ENCODE measurements at regions not wholly inside any gene's neighbourhood (a gene's known extent, or its start where the extent isn't known, plus 50 kb on each side); places are given as distances from the start of the nearest gene placed in this dataset.

GRCh38 chr7:93651603-93652159, 77.2 kb upstream of the CALCR start:
- DNase-seq, result no peak

DNA sequence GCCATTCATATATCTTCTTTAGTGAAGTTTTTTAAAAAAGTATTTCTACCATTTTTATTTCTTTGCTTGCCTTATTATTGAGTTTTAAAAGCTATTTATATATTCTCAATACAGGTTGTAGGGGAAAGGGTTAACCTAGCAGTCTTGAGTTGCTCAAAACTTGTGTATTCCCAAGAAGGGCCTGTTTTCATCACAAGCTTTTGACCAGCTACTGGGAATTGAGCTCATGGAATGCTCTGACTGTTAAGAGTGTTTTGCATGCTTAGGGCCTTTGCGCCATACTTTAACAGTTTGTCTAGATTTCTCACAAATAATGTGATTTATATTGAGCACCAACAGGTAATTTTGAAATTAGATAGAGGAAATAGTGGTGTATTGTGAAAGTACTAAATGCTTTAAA, 72.0 kb upstream of the CALCR start:
- no peak for DNase-seq

DNA sequence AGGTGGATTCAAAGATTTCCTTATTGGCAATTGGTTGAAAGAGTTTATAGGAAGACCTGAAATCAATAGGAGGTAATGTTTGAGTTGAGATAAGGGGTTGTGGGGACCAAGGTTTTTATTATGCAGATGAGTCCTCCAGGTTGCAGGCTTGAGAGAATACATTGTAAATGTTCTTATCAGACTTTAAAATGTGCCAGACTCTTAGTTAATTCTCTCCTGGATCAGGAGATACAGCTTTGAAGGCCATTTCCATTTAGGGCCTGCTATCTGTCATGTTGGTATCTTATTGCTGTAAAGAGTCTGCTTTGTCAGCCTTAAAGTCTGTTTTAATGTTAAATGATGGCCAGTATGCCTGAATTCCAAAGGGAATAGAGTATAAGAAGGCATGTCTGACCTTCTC, 61.8 kb upstream of the CALCR start:
- no peak for DNase-seq

GRCh38 chr7:93632371-93632770, 57.8 kb upstream of the CALCR start:
- no peak for DNase-seq

DNA sequence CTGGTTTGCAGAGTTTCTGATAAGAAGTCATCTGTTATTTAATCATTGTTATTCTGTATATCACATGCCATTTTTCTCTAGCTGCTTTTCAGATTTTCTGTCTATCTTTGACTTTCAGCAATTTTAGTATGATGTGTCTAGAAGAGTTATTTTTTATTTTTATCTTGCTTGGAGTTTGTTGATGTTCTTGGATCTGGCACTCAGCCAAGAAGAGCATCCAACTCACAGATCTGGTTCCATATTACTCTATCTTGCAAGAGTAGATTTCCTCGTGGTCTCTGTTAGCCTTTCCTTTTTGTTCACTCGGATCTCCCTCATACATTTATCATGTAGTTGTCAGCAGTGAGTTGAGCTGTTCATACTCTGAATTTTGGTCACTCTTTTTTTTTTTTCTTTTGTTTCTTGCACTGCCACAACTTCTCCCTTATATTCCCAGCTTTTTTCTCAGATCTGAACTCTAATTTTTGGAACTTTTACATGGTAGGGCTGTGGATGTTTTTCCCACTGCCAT, 54.8 kb upstream of the CALCR start:
- DNase-seq, result no peak

DNA sequence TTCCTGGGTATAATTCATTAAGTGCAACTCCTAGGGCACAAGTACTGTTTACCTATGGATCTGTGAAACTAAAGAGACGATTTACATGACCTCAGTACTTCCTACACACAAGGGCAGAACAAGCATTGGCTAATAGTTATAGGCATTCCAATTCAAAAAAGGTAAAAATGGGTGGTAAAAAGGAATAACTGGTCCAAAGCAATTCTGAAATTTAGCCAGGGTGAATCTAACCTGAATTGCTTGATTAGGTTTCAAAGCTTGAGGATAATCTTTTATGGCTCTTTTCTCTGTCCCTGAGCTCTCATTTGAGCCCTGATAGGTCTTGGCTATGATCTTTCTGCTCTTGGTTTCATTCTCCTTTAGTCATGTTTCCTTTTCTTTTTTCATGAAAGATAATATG, 52.3 kb upstream of the CALCR start:
- no peak for DNase-seq
